Progenitor cell of endocrine pancreas (in vitro differentiated cells): ENCODE measurements at regions not wholly inside any gene's neighbourhood (a gene's known extent, or its start where the extent isn't known, plus 50 kb on each side); places are given as distances from the start of the nearest gene placed in this dataset.

ENCODE experiments used
- DNase-seq: peaks from one replicate; pipeline ENCODE4 v3.0.0; 2021; ENCODE audit warnings: low spot score; ENCODE audit not compliant: unreplicated experiment
- H3K27ac Mint-ChIP-seq: 2 replicates; pipeline ENCODE4 v1.8.0; 2021; ENCODE audit warnings: mild to moderate bottlenecking, moderate library complexity, mixed read lengths
- H3K27me3 Mint-ChIP-seq: 2 replicates; pipeline ENCODE4 v1.8.0; 2021; ENCODE audit warnings: mixed read lengths
- H3K36me3 Mint-ChIP-seq: 2 replicates; pipeline ENCODE4 v1.8.0; 2022; ENCODE audit warnings: mixed read lengths; ENCODE audit not compliant: insufficient read depth
- H3K4me1 Mint-ChIP-seq: 2 replicates; pipeline ENCODE4 v1.8.0; 2021; ENCODE audit warnings: low read depth, mixed read lengths
- H3K4me3 Mint-ChIP-seq: 2 replicates; pipeline ENCODE4 v1.8.0; 2021; ENCODE audit warnings: low read depth, mild to moderate bottlenecking, moderate library complexity, mixed read lengths
- H3K9me3 Mint-ChIP-seq: 2 replicates; pipeline ENCODE4 v1.8.0; 2021; ENCODE audit warnings: low read depth, mixed read lengths
- CTCF ChIP-seq: fragments of 200-600 bp; sonication (generic); IDR thresholded peaks from one replicate; pipeline ENCODE4 v1.5.0; 2021; ENCODE audit warnings: antibody characterized with exemption, mild to moderate bottlenecking; ENCODE audit not compliant: unreplicated experiment

DNA sequence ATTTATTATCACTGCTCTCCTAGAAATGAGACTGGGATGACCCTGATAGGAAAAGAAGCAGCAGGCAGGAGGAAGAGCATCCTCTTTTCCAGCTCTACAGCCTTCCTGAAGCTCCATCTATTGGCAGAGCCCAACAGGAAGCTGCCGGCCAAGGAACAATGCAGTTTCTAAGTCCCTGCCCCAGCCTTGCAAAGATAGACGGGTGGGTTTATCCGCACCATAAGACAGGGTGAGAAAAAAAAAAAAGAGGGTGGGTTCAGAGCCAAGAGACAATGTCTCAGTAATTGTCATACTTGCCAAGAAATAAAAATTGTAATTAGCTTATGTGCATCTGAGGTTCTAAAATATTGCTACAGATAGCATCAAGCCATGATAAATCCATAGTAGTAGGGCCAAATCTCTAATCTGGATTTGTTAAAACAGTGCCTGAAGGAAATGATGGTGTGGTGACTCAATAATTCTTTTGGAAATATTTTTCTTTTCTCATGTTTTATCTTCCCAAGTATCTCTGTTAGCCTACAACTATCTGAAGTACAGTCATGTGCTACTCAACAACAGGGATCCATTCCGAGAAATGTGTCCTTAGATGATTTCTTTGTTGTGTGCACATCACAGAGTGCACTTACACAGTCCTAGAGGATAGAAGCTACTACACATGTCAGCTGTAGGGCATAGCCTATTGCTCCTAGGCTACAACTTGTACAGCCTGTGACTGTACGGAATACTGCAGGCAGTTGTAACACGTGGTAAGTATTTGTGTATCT, 242.9 kb upstream of the CXCL12 start:
- Mint-ChIP-seq H3K27ac (no peak overlapping the region), H3K9me3 (no peaks in the 10 kb centered on the region), H3K4me1 (no peaks in the 10 kb centered on the region), H3K27me3 (no peaks in the 10 kb centered on the region), H3K4me3 (no peak overlapping the region), H3K36me3 (no peaks in the 10 kb centered on the region)
- DNase-seq = no peak
- TF ChIP-seq CTCF = no peak

- H3K4me3 Mint-ChIP-seq = no peak overlapping the region
- peak overlapping the region; percentile 10 for H3K27ac Mint-ChIP-seq
- no peak for TF ChIP-seq CTCF
- DNase-seq = no peak
- H3K36me3 Mint-ChIP-seq = no peaks in the 10 kb centered on the region
- H3K9me3 Mint-ChIP-seq = peaks cover 3% of the 10 kb centered on the region
- H3K27me3 Mint-ChIP-seq = no peaks in the 10 kb centered on the region
- H3K4me1 Mint-ChIP-seq = no peaks in the 10 kb centered on the region
These were observed 244.0 kb upstream of the CXCL12 start for GRCh38 chr10:44628921-44629320.

- no peaks in the 10 kb centered on the region for H3K36me3 Mint-ChIP-seq
- no peak overlapping the region for H3K4me3 Mint-ChIP-seq
- H3K9me3 Mint-ChIP-seq = peaks cover 3% of the 10 kb centered on the region
- no peak overlapping the region for H3K27ac Mint-ChIP-seq
- H3K4me1 Mint-ChIP-seq = no peaks in the 10 kb centered on the region
- no peaks in the 10 kb centered on the region for H3K27me3 Mint-ChIP-seq
- no peak for TF ChIP-seq CTCF
- DNase-seq = no peak
These were observed 250.3 kb upstream of the CXCL12 start for GRCh38 chr10:44635176-44635575.

DNA sequence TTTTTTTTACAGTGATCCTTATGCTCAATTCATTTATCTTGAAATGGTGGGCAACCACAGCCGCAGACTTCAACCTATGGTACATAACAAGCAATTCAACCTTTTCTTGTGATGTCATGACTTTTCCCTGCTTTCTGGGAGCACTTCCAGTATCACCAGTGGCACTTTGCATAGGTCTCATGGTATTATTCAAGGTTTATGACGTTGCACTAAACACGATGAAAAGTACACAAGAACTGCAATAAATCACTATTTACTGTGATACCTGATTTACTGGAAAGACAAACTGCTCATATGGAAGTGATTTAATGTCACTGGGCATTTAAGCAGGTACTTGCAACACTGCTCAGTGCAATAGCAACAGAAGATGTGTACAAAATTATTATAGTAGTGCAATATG, 251.7 kb upstream of the CXCL12 start:
- TF ChIP-seq CTCF = no peak
- Mint-ChIP-seq H3K4me3 (no peak overlapping the region), H3K4me1 (no peaks in the 10 kb centered on the region), H3K9me3 (peaks cover 3% of the 10 kb centered on the region), H3K36me3 (no peaks in the 10 kb centered on the region), H3K27me3 (no peaks in the 10 kb centered on the region), H3K27ac (no peak overlapping the region)
- no peak for DNase-seq

GRCh38 chr10:44640429-44640828, 255.5 kb upstream of the CXCL12 start:
- H3K36me3 Mint-ChIP-seq = no peaks in the 10 kb centered on the region
- H3K27me3 Mint-ChIP-seq = no peaks in the 10 kb centered on the region
- H3K4me3 Mint-ChIP-seq = no peak overlapping the region
- DNase-seq = no peak
- H3K27ac Mint-ChIP-seq = no peak overlapping the region
- no peak for TF ChIP-seq CTCF
- H3K4me1 Mint-ChIP-seq = no peaks in the 10 kb centered on the region
- no peaks in the 10 kb centered on the region for H3K9me3 Mint-ChIP-seq
